H1 (cell line): ENCODE measurements at regions not wholly inside any gene's neighbourhood (a gene's known extent, or its start where the extent isn't known, plus 50 kb on each side); places are given as distances from the start of the nearest gene placed in this dataset.

Experiments used
- CTCF ChIA-PET: fragments of 300-600 bp; sonication (Branson Sonifier 250); formaldehyde crosslinking; loops from one replicate; lab custom pipeline; 2021; ENCODE audit not compliant: partially characterized antibody; lab: Charles Lee
- POLR2A ChIA-PET: fragments of 300-600 bp; sonication (Branson Sonifier 250); formaldehyde crosslinking; loops from one replicate; lab custom pipeline; 2021; ENCODE audit warnings: inconsistent platforms; ENCODE audit not compliant: partially characterized antibody; lab: Charles Lee
- DNase-seq, 2 experiments: peaks; one replicate each; pipeline versions ENCODE4 v3.0.0 to v3.0.0-alpha.2; 2010 to 2022; ENCODE audit warnings: low spot score in 2 of 2, low read depth in 1 of 2, mixed read lengths in 1 of 2
- FAIRE-seq: peaks from 2 replicates; lab custom pipeline; 2011; peaks lifted over from hg19 to GRCh38; lab: Jason Lieb, UNC
- H2AFZ ChIP-seq: 2 replicates; pipeline ENCODE4 v1.8.1; 2012; ENCODE audit warnings: low read length, inconsistent platforms
- H2AK5ac ChIP-seq: 2 replicates; pipeline ENCODE4 v1.6.1; 2013; ENCODE audit warnings: low read depth, low read length
- H2BK120ac ChIP-seq: replicated peaks from 2 replicates; pipeline ENCODE3; 2013; ENCODE audit warnings: low read depth, low read length, inconsistent platforms
- H2BK12ac ChIP-seq: 2 replicates; pipeline ENCODE4 v1.6.1; 2013; ENCODE audit warnings: low read depth, low read length
- H2BK15ac ChIP-seq: 2 replicates; pipeline ENCODE4 v1.6.1; 2013; ENCODE audit warnings: low read length
- H2BK20ac ChIP-seq: 2 replicates; pipeline ENCODE4 v1.6.1; 2013; ENCODE audit warnings: low read length
- H2BK5ac ChIP-seq: 2 replicates; pipeline ENCODE4 v1.6.1; 2013; ENCODE audit warnings: low read depth, low read length
- H3K14ac ChIP-seq: 2 replicates; pipeline ENCODE4 v1.6.1; 2013; ENCODE audit warnings: inconsistent platforms; ENCODE audit not compliant: insufficient read length
- H3K18ac ChIP-seq: 2 replicates; pipeline ENCODE4 v1.6.1; 2013; ENCODE audit warnings: low read length; ENCODE audit errors: extremely low read depth
- H3K23ac ChIP-seq: 2 replicates; pipeline ENCODE4 v1.6.1; 2013; ENCODE audit warnings: inconsistent platforms; ENCODE audit not compliant: insufficient read length
- H3K23me2 ChIP-seq: 2 replicates; pipeline ENCODE4 v1.6.1; 2013; ENCODE audit warnings: low read depth, low read length
- H3K27ac ChIP-seq: 2 replicates; pipeline ENCODE4 v1.6.1; 2011; ENCODE audit warnings: low read depth, low read length, inconsistent platforms
- H3K27me3 ChIP-seq, 4 experiments: replicated peaks in 1 of 4; 1 replicate in 1 of 4; 2 replicates in 3 of 4; pipeline versions ENCODE4 v1.6.1 to v1.8.1; 2011 to 2013; ENCODE audit warnings: low read length in 3 of 4, mild to moderate bottlenecking in 3 of 4, inconsistent platforms in 2 of 4, mixed read lengths in 2 of 4, moderate library complexity in 1 of 4; ENCODE audit not compliant: control insufficient read depth in 3 of 4, insufficient read depth in 3 of 4; ENCODE audit errors: extremely low read depth in 1 of 4
- H3K36me3 ChIP-seq, 4 experiments: 2 replicates each; pipeline versions ENCODE4 v1.6.1 to v1.8.1; 2011 to 2013; ENCODE audit warnings: mild to moderate bottlenecking in 4 of 4, low read length in 3 of 4, moderate library complexity in 2 of 4, control low read depth in 1 of 4, inconsistent platforms in 1 of 4; ENCODE audit not compliant: insufficient read depth in 4 of 4, control insufficient read depth in 2 of 4
- H3K4ac ChIP-seq: replicated peaks from 2 replicates; pipeline ENCODE3; 2013; ENCODE audit warnings: low read length, low read depth, mixed read lengths, inconsistent platforms; ENCODE audit not compliant: insufficient read length
- H3K4me1 ChIP-seq, 4 experiments: replicated peaks in 1 of 4; 1 replicate in 1 of 4; 2 replicates in 3 of 4; pipeline versions ENCODE4 v1.6.1 to v1.8.1; 2011 to 2013; ENCODE audit warnings: low read length in 3 of 4, inconsistent platforms in 2 of 4, mixed read lengths in 1 of 4; ENCODE audit not compliant: insufficient read depth in 4 of 4, control insufficient read depth in 3 of 4
- H3K4me2 ChIP-seq, 2 experiments: 2 replicates each; pipeline versions ENCODE4 v1.6.1 to v1.8.1; 2011 to 2013; ENCODE audit warnings: low read depth in 2 of 2, low read length in 2 of 2, control low read depth in 1 of 2, inconsistent platforms in 1 of 2, mild to moderate bottlenecking in 1 of 2; ENCODE audit not compliant: insufficient read depth in 1 of 2
- H3K4me3 ChIP-seq, 4 experiments: fragments of 200-600, 300-600 bp in 1 of 4; sonication (generic), shearing (Covaris generic), sonication (Bioruptor Twin) in 1 of 4; 2 replicates each; pipeline versions ENCODE4 v1.5.1 to v1.8.1; 2011 to 2016; ENCODE audit warnings: low read length in 4 of 4, low read depth in 3 of 4, control low read depth in 2 of 4, inconsistent platforms in 2 of 4, mild to moderate bottlenecking in 2 of 4, mixed read lengths in 1 of 4, moderate library complexity in 1 of 4; ENCODE audit not compliant: insufficient read depth in 2 of 4; ENCODE audit errors: extremely low read depth in 1 of 4
- H3K56ac ChIP-seq: replicated peaks from 2 replicates; pipeline ENCODE3; 2013; ENCODE audit warnings: low read depth, mild to moderate bottlenecking, mixed read lengths, low read length, inconsistent platforms; ENCODE audit not compliant: insufficient read length
- H3K79me1 ChIP-seq: 2 replicates; pipeline ENCODE4 v1.6.1; 2013; ENCODE audit warnings: low read depth, low read length, control low read depth
- H3K79me2 ChIP-seq, 2 experiments: 2 replicates each; pipeline versions ENCODE4 v1.6.1 to v1.8.1; 2012 to 2013; ENCODE audit warnings: low read length in 2 of 2, mild to moderate bottlenecking in 2 of 2, inconsistent platforms in 1 of 2; ENCODE audit not compliant: insufficient read depth in 2 of 2, control insufficient read depth in 1 of 2
- H3K9ac ChIP-seq, 4 experiments: replicated peaks in 1 of 4; 1 replicate in 1 of 4; 2 replicates in 3 of 4; pipeline versions ENCODE4 v1.6.1 to v1.8.1; 2011 to 2013; ENCODE audit warnings: low read depth in 3 of 4, low read length in 3 of 4, control low read depth in 2 of 4, mild to moderate bottlenecking in 2 of 4, moderate library complexity in 2 of 4, inconsistent platforms in 1 of 4; ENCODE audit errors: extremely low read depth in 1 of 4
- H3K9me3 ChIP-seq, 2 experiments: 2 replicates each; pipeline versions ENCODE4 v1.6.1 to v1.8.1; 2012 to 2013; ENCODE audit warnings: mild to moderate bottlenecking in 2 of 2, moderate library complexity in 2 of 2, control low read depth in 1 of 2, inconsistent platforms in 1 of 2, low read depth in 1 of 2, low read length in 1 of 2, mixed read lengths in 1 of 2; ENCODE audit not compliant: insufficient read depth in 2 of 2
- H4K20me1 ChIP-seq, 2 experiments: replicated peaks in 1 of 2; 2 replicates each; pipeline versions ENCODE3 to v1.8.1; 2011 to 2013; ENCODE audit warnings: inconsistent platforms in 2 of 2, low read length in 2 of 2, mild to moderate bottlenecking in 1 of 2; ENCODE audit not compliant: insufficient read depth in 2 of 2, control insufficient read depth in 1 of 2
- H4K5ac ChIP-seq: 2 replicates; pipeline ENCODE4 v1.6.1; 2013; ENCODE audit warnings: low read length, low read depth, mixed read lengths, inconsistent platforms; ENCODE audit not compliant: insufficient read length
- H4K8ac ChIP-seq: 2 replicates; pipeline ENCODE4 v1.8.0; 2013; ENCODE audit warnings: mild to moderate bottlenecking, moderate library complexity, low read length, inconsistent platforms; ENCODE audit not compliant: insufficient read depth; ENCODE audit errors: extremely low read depth
- H4K91ac ChIP-seq: replicated peaks from 2 replicates; pipeline ENCODE3; 2013; ENCODE audit warnings: low read length, mixed read lengths, inconsistent platforms; ENCODE audit not compliant: insufficient read length
- ATF2 ChIP-seq: IDR thresholded peaks from 2 replicates; pipeline ENCODE4 v1.6.1; 2012; ENCODE audit warnings: low read length, inconsistent platforms
- E2F6 ChIP-seq: IDR thresholded peaks from 2 replicates; pipeline ENCODE4 v1.6.1; 2012; ENCODE audit warnings: inconsistent platforms
- EP300 ChIP-seq, 2 experiments: IDR thresholded peaks; 1 replicate in 1 of 2; 2 replicates in 1 of 2; pipeline ENCODE4 v1.6.1; 2011 to 2012; ENCODE audit warnings: low read depth in 2 of 2, low read length in 2 of 2, mild to moderate bottlenecking in 2 of 2, borderline replicate concordance in 1 of 2, inconsistent platforms in 1 of 2, moderate library complexity in 1 of 2
- EZH2 ChIP-seq: fragments of 200-600 bp; sonication (generic); IDR thresholded peaks from 2 replicates; pipeline ENCODE4 v1.7.1; 2012; ENCODE audit warnings: low read depth, mild to moderate bottlenecking, moderate library complexity, low read length, inconsistent platforms; ENCODE audit not compliant: severe bottlenecking
- HDAC6 ChIP-seq: IDR thresholded peaks from one replicate; pipeline ENCODE4 v1.7.1; 2012; ENCODE audit warnings: low read depth, mild to moderate bottlenecking, inconsistent platforms, low read length, moderate library complexity
- JUN ChIP-seq: IDR thresholded peaks from 2 replicates; pipeline ENCODE4 v1.6.1; 2011; ENCODE audit warnings: low read depth, mild to moderate bottlenecking, improper control_type of control experiment, low read length
- NRF1 ChIP-seq: IDR thresholded peaks from 2 replicates; pipeline ENCODE4 v1.6.1; 2011; ENCODE audit warnings: mild to moderate bottlenecking, low read depth, low read length, improper control_type of control experiment
- PHF8 ChIP-seq: fragments of 200-600 bp; sonication (generic); conservative IDR thresholded peaks from 2 replicates; pipeline ENCODE4 v1.7.1; 2012; ENCODE audit warnings: low read depth, mild to moderate bottlenecking, inconsistent platforms, low read length, moderate library complexity
- POLR2A ChIP-seq, 2 experiments: IDR thresholded peaks; 1 replicate in 1 of 2; 2 replicates in 1 of 2; pipeline ENCODE4 v1.6.1; 2011; ENCODE audit warnings: low read depth in 2 of 2, low read length in 2 of 2, mild to moderate bottlenecking in 2 of 2; ENCODE audit errors: control extremely low read depth in 1 of 2
- RAD21 ChIP-seq, 2 experiments: IDR thresholded peaks in 1 of 2; conservative IDR thresholded peaks in 1 of 2; 2 replicates each; pipeline ENCODE4 v1.6.1; 2011; ENCODE audit warnings: low read depth in 2 of 2, low read length in 2 of 2, improper control_type of control experiment in 1 of 2, inconsistent platforms in 1 of 2, mild to moderate bottlenecking in 1 of 2, moderate library complexity in 1 of 2
- RXRA ChIP-seq: IDR thresholded peaks from 2 replicates; pipeline ENCODE4 v1.6.1; 2011; ENCODE audit warnings: low read depth, mild to moderate bottlenecking, low read length, moderate library complexity; ENCODE audit not compliant: insufficient read depth
- SIX5 ChIP-seq: IDR thresholded peaks from 2 replicates; pipeline ENCODE4 v1.6.1; 2011; ENCODE audit warnings: mild to moderate bottlenecking, low read depth, low read length
- WGBS, 2 experiments: shearing (Covaris generic) in 1 of 2; methylation state at CpG; one replicate each; pipeline versions ENCODE4 v1.1.6 to v1.1.7; 2013 to 2015; ENCODE audit warnings: low lambda C conversion rate in 2 of 2, mixed read lengths in 2 of 2, inconsistent platforms in 1 of 2, low coverage in 1 of 2, missing lambda C conversion rate in 1 of 2; ENCODE audit not compliant: insufficient replicate concordance in 2 of 2, insufficient coverage in 1 of 2, insufficient read length in 1 of 2; ENCODE audit errors: extremely low coverage in 1 of 2, missing lambda C conversion rate in 1 of 2; 5-methylcytosine and 5-hydroxymethylcytosine counted together

GRCh38 chr2:48161628-48162027, 152.9 kb upstream of the FOXN2 start:
- no peak overlapping the region for H3K18ac ChIP-seq
- no peaks in the 10 kb centered on the region for H3K27me3 ChIP-seq
- no peak overlapping the region for H2BK15ac ChIP-seq
- no peak overlapping the region for H3K9ac ChIP-seq
- no peak overlapping the region for H4K5ac ChIP-seq
- H3K23me2 ChIP-seq: no peaks in the 10 kb centered on the region
- H2BK12ac ChIP-seq: no peak overlapping the region
- ChIA-PET POLR2A (no interaction called here), CTCF (no interaction called here)
- no peak overlapping the region for H3K23ac ChIP-seq
- 78% methylated on average over 2 of the region's 2 CpGs; no CpG with 5 or more reads in 1 of the 2 experiments for WGBS, 2 experiments
- H3K27ac ChIP-seq: no peak overlapping the region
- H4K91ac ChIP-seq: no peak overlapping the region
- H3K9me3 ChIP-seq: peaks cover 3 to 4% of the 10 kb centered on the region in 2 experiments; a peak in 2 of 4 replicates
- no peaks in the 10 kb centered on the region for H3K36me3 ChIP-seq
- FAIRE-seq (no peak), DNase-seq (no peak)
- H3K4me1 ChIP-seq: no peaks in the 10 kb centered on the region
- no peak overlapping the region for H3K56ac ChIP-seq
- no peak overlapping the region for H3K4ac ChIP-seq
- no peak overlapping the region for H4K8ac ChIP-seq
- H4K20me1 ChIP-seq: no peaks in the 10 kb centered on the region
- H2AK5ac ChIP-seq: no peak overlapping the region
- H3K4me3 ChIP-seq: no peak overlapping the region
- no peak overlapping the region for H3K4me2 ChIP-seq
- H2AFZ ChIP-seq: no peak overlapping the region
- no peaks in the 10 kb centered on the region for H3K79me1 ChIP-seq
- no peaks in the 10 kb centered on the region for H3K79me2 ChIP-seq
- H2BK20ac ChIP-seq: no peak overlapping the region
- H2BK5ac ChIP-seq: no peak overlapping the region
- no peak overlapping the region for H2BK120ac ChIP-seq
- H3K14ac ChIP-seq: no peak overlapping the region
- TF ChIP-seq JUN (no peak), HDAC6 (no peak), PHF8 (no peak), EP300 (IDR thresholded peaks at IDR 0.05; ENCODE audit: borderline replicate concordance in 1 of 2, low read depth in 2 of 2, low read length in 2 of 2) (no peak), RAD21 (IDR thresholded peaks at IDR 0.05 in 1 of 2, conservative IDR thresholded peaks at IDR 0.05 in 1 of 2; ENCODE audit: low read depth in 2 of 2, low read length in 2 of 2) (no peak), SIX5 (no peak), POLR2A (IDR thresholded peaks at IDR 0.05; ENCODE audit: control extremely low read depth in 1 of 2, low read depth in 2 of 2, low read length in 2 of 2) (no peak), EZH2 (no peak), E2F6 (no peak), NRF1 (no peak), RXRA (no peak), ATF2 (no peak)
